Mesodermal cell (in vitro differentiated cells): ENCODE measurements at regions not wholly inside any gene's neighbourhood (a gene's known extent, or its start where the extent isn't known, plus 50 kb on each side); places are given as distances from the start of the nearest gene placed in this dataset.

Experiments
- H3K27ac ChIP-seq: 2 replicates; pipeline ENCODE4 v1.7.0; 2013; ENCODE audit warnings: mild to moderate bottlenecking, low read depth, low read length, moderate library complexity; ENCODE audit not compliant: severe bottlenecking
- H3K36me3 ChIP-seq: 2 replicates; pipeline ENCODE4 v1.7.1; 2013; ENCODE audit warnings: mild to moderate bottlenecking, low read length, moderate library complexity; ENCODE audit not compliant: control insufficient read depth, insufficient read depth
- H3K4me1 ChIP-seq: one replicate; pipeline ENCODE4 v1.7.1; 2013; ENCODE audit warnings: mild to moderate bottlenecking, low read length; ENCODE audit not compliant: insufficient read depth, control insufficient read depth, poor library complexity, severe bottlenecking
- H3K4me3 ChIP-seq: 2 replicates; pipeline ENCODE4 v1.7.0; 2013; ENCODE audit warnings: low read length, control low read depth, mild to moderate bottlenecking; ENCODE audit not compliant: insufficient read depth, poor library complexity, severe bottlenecking; ENCODE audit errors: extremely low read depth
- H3K9me3 ChIP-seq: 2 replicates; pipeline ENCODE4 v1.7.1; 2013; ENCODE audit warnings: mild to moderate bottlenecking, low read length, moderate library complexity; ENCODE audit not compliant: control insufficient read depth
- WGBS, 2 experiments: methylation state at CpG; one replicate each; pipeline ENCODE4 v1.1.5; 2013; ENCODE audit warnings: missing lambda C conversion rate in 2 of 2; ENCODE audit not compliant: insufficient coverage in 2 of 2; 5-methylcytosine and 5-hydroxymethylcytosine counted together

GRCh38 chr1:222028116-222028515 lies 286.2 kb upstream of the DUSP10 start:
- Histone ChIP-seq H3K4me3 (no peak overlapping the region), H3K27ac (no peak overlapping the region), H3K9me3 (no peaks in the 10 kb centered on the region), H3K4me1 (no peaks in the 10 kb centered on the region), H3K36me3 (no peaks in the 10 kb centered on the region)
- 76 to 81% methylated on average over 3 of the region's 3 CpGs for WGBS, 2 experiments

GRCh38 chr1:222026280-222026679 lies 284.4 kb upstream of the DUSP10 start:
- H3K9me3 ChIP-seq, result no peaks in the 10 kb centered on the region
- H3K4me3 ChIP-seq, result no peak overlapping the region
- H3K27ac ChIP-seq, result no peak overlapping the region
- 93 to 95% methylated on average over 5 to 6 of the region's 7 CpGs for WGBS, 2 experiments
- no peaks in the 10 kb centered on the region for H3K4me1 ChIP-seq
- no peaks in the 10 kb centered on the region for H3K36me3 ChIP-seq

GRCh38 chr1:222023025-222023424 lies 281.1 kb upstream of the DUSP10 start:
- Histone ChIP-seq H3K4me3 (no peak overlapping the region), H3K9me3 (no peaks in the 10 kb centered on the region), H3K36me3 (no peaks in the 10 kb centered on the region), H3K27ac (no peak overlapping the region), H3K4me1 (no peaks in the 10 kb centered on the region)
- 92 to 93% methylated on average over 3 to 4 of the region's 5 CpGs for WGBS, 2 experiments

GRCh38 chr1:222021129-222021528 lies 279.2 kb upstream of the DUSP10 start:
- no peaks in the 10 kb centered on the region for H3K9me3 ChIP-seq
- WGBS, 2 experiments, result 100% methylated on average over 1 of the region's 5 CpGs; no CpG with 5 or more reads in 1 of the 2 experiments
- no peaks in the 10 kb centered on the region for H3K4me1 ChIP-seq
- no peak overlapping the region for H3K27ac ChIP-seq
- H3K4me3 ChIP-seq, result no peak overlapping the region
- H3K36me3 ChIP-seq, result no peaks in the 10 kb centered on the region

DNA sequence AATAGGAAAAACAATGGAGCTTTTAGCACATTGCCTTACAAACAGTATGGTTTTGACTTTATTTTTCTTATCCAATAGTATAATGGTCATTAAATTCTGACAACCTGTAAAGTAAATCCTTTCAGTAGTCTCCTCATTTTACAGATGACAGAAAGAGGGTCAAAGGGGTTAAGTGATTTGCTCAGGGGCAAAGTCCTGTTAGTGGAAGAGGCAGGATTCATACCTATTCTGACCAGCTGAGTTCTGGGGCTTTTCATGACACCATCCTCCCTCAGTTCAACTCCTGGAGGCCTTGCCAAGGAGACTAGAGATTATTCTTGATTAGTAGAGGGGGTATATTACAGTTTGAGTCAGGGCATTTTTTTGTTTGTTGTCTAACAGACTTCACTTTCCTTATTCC lies 278.7 kb upstream of the DUSP10 start:
- Histone ChIP-seq H3K4me3 (no peak overlapping the region), H3K4me1 (no peaks in the 10 kb centered on the region), H3K36me3 (no peaks in the 10 kb centered on the region), H3K27ac (no peak overlapping the region), H3K9me3 (no peaks in the 10 kb centered on the region)

DNA sequence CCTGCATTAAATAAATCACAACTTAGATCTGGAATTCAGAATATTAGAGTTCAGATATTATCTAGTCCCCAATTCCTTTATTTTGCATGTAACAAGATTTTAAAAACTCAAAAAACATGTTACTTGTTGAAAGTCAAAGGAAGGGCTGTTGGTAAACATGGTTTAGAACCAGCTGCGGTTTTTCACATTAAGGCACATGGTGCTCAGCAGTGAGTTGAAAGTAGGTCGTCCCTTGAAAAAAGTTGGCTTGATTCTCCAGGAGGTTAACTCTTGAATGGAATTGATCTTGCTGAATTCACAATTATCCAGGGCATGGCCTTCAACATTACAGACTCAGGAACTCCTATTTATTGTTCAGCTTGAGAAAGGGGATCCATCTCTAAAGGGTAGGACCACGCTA lies 277.1 kb upstream of the DUSP10 start:
- H3K4me3 ChIP-seq, result no peak overlapping the region

GRCh38 chr1:222018041-222018440 lies 276.2 kb upstream of the DUSP10 start:
- WGBS, 2 experiments, result 88 to 100% methylated on average over 2 of the region's 3 CpGs
- no peak overlapping the region for H3K27ac ChIP-seq
- H3K4me1 ChIP-seq, result no peaks in the 10 kb centered on the region
- H3K9me3 ChIP-seq, result no peaks in the 10 kb centered on the region
- H3K36me3 ChIP-seq, result no peaks in the 10 kb centered on the region
- no peak overlapping the region for H3K4me3 ChIP-seq

More for the DNA sequence above, 277.1 kb upstream of the DUSP10 start:
- H3K36me3 ChIP-seq, result no peaks in the 10 kb centered on the region
- H3K9me3 ChIP-seq, result no peaks in the 10 kb centered on the region
- WGBS, 2 experiments, result 100% methylated on average over 2 of the region's 3 CpGs; no CpG with 5 or more reads in 1 of the 2 experiments
- H3K4me1 ChIP-seq, result no peaks in the 10 kb centered on the region
- no peak overlapping the region for H3K27ac ChIP-seq

GRCh38 chr1:222015686-222016085 lies 273.8 kb upstream of the DUSP10 start:
- no peaks in the 10 kb centered on the region for H3K9me3 ChIP-seq
- 80 to 93% methylated on average over 2 to 3 of the region's 3 CpGs for WGBS, 2 experiments
- H3K27ac ChIP-seq, result no peak overlapping the region
- no peak overlapping the region for H3K4me3 ChIP-seq
- no peaks in the 10 kb centered on the region for H3K4me1 ChIP-seq
- no peaks in the 10 kb centered on the region for H3K36me3 ChIP-seq

DNA sequence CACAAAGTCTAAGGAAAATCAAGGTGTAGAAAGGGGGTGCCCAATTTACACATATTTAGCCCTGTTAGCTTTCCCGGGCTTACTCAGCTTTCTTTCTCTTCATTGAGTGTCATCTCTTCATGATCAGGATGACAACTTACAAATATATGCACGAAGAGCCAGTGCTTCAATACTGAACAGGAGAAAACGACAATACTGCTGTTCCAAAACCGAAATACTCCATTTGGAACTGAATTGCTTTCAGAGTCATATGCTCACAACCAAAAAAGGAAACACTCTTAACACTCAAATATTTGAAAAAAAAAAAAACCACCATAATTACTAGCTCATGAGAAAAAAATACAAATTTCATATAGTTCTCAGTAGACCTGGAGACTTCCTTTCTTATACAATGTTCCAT lies 272.1 kb upstream of the DUSP10 start:
- H3K4me1 ChIP-seq, result no peaks in the 10 kb centered on the region
- H3K9me3 ChIP-seq, result no peaks in the 10 kb centered on the region
- no peak overlapping the region for H3K27ac ChIP-seq
- no peak overlapping the region for H3K4me3 ChIP-seq
- WGBS, 2 experiments, result 81 to 89% methylated on average over 3 to 4 of the region's 4 CpGs
- H3K36me3 ChIP-seq, result no peaks in the 10 kb centered on the region

DNA sequence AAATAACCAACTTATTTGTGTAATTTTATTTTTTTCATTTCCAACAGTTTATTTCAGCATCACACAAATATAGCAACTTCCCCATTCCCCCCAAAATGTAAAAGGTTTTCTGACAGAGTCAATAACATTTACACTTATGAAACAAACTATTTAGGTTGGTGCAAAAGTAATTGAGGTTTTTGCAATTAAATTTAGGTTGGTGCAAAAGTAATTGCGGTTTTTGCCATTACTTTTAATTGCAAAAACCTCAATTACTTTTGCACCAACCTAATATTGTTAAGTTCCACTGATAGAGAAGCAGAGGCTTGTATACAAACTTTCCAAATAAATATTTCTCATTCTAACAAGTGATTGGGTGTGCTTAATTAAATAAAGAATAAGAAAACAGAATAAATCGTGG lies 270.9 kb upstream of the DUSP10 start:
- H3K27ac ChIP-seq, result no peak overlapping the region
- WGBS, 2 experiments, result 80 to 88% methylated on average over 1 of the region's 2 CpGs
- H3K4me3 ChIP-seq, result no peak overlapping the region
- H3K4me1 ChIP-seq, result no peaks in the 10 kb centered on the region
- no peaks in the 10 kb centered on the region for H3K9me3 ChIP-seq
- no peaks in the 10 kb centered on the region for H3K36me3 ChIP-seq

DNA sequence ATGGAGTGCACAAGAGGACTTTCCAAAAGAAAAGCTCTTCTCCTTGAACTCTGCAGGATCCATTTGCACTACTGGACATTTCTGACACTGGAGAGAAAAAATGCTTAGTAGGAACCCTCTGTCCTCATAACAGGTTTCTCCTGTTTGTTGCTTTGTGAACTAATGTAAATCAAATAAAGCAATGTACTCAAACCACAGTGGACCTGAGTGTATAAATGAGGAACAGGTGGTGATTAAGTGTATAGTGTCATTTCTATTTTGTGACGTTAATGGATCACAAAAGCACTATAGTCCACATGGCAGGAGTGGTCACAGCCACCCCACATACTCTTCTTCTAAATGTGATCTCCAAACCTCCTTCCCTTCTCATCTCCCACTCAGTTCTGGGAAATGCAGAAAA lies 268.4 kb upstream of the DUSP10 start:
- WGBS, 2 experiments, result no CpG with 5 or more reads among the region's 1 CpG

More for the DNA sequence above, 268.4 kb upstream of the DUSP10 start:
- Histone ChIP-seq H3K9me3 (no peaks in the 10 kb centered on the region), H3K36me3 (no peaks in the 10 kb centered on the region), H3K27ac (no peak overlapping the region), H3K4me1 (no peaks in the 10 kb centered on the region), H3K4me3 (no peak overlapping the region)
